Fibroblast of peridontal ligament (primary cell): ENCODE measurements at regions not wholly inside any gene's neighbourhood (a gene's known extent, or its start where the extent isn't known, plus 50 kb on each side); places are given as distances from the start of the nearest gene placed in this dataset.

Experiments used
- DNase-seq: peaks from one replicate; pipeline ENCODE4 v3.0.0-alpha.2; 2010; ENCODE audit errors: extremely low read depth

DNA sequence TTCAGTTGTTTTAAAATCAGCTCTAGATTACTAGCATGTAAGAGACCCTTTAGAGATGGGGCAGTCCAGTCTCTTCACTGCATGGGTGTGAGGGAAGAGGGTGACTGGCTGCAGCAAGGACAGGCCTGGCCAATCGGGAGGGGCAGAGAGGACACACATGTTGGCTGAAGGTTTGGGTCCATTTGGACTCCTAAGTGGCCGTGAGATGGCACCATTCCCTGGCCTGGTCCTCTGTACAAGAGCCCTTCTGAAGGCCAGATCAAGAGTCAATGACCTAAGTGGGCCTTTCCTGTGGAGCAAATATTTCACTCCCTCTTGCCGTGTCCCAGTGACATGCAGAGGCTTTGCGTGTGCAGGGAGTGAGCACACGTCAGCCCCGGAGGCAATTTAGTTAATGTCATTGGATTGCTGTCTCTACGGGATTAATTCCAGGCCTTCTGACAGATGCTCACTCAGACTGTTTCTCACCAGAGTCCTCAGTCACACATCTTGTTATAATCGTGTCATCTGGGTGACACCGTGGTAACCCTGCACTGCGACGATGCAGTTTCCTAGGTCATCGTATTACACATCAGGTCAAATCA is 613.0 kb downstream of the NPHP4 start:
- DNase-seq, result no peak

DNA sequence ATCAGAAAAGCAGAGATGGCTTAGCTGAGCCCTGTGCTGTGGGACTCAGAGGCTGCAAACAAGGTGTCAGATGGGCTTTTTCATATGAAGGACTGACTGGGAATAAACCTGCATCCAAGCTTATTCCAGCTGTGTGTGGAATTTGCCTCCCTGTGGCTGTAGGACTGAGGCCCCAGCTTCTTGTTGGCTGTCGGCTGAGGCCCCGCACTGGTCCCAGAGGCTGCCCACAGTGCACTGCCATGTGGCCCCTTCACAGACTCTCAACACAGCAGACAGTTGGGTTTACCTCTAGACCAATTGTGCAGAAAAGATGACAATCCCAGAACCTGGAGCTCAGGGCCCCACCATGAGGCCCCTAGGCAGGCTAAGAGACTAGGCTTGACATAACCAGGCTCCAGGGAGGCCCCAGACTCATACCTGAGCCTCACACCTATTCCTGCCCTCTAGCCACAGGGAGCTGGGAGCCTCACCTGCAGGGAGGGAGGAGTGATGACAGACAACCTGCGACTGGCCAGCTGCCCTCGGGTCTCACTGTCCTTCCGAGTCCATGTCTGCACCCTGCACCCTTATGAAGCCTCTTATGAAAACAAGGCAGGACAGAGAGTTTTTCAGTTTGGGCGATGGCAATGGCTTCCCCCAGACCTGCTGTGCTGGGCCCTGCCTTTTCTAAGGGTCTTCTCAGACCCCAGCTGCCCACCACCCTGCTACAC is 615.5 kb downstream of the NPHP4 start:
- no peak for DNase-seq

DNA sequence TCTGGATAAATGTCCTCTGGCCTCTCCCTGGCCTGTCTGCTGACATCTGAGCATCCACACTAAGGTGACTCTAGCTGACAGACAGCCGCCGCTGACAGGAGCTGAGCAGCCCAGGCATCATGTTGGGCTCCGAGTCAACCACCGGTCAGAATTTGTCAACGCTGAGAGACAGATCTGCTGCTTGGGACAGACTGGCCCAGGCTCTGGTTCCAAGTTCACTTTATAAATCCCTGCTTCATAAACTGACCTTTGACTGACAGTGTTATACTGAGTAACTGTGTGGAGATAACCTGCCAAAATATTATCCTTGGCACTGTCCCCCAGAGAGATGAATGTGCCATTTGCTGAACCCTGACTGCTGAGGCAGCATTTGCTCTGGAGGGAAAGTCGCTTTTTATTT is 616.7 kb downstream of the NPHP4 start:
- DNase-seq, result no peak

DNA sequence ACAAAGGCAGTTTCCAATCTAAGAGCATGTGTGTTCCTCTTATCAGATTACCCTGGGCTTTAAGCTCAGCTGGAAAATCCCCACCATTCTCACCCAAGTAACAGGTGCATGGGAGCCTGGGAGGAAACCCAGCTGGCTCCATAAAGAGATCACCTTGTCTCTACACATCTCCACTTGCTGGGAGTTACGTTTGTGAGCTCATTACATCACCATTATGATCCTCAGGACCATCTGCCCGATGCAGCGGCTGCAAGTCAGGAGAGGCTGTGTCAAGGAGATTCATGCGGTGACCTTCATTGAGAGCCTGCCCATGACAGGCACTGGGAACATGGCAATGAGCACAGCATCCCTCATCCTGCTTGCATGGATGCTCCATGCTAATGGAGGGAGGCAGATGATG is 618.0 kb downstream of the NPHP4 start:
- no peak for DNase-seq

DNA sequence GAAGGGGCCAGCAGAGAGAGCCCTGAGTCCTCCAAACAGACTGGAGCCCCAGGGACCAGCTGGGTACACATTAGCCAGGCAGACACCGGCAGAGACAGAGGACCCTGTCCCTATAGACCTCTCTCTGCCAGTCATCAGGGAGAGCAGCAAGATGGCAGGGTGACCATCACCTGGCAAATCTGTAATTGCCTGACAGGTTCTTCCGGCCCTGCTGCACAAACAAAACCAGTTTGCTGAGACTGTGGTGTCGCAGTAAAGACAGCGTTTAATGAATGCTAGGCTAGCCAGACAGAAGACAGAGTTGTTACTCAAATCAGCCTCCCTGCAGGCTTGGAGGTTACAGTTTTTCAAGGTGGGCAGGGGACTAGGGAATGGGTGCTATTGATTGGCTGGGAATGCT is 618.9 kb downstream of the NPHP4 start:
- no peak for DNase-seq

DNA sequence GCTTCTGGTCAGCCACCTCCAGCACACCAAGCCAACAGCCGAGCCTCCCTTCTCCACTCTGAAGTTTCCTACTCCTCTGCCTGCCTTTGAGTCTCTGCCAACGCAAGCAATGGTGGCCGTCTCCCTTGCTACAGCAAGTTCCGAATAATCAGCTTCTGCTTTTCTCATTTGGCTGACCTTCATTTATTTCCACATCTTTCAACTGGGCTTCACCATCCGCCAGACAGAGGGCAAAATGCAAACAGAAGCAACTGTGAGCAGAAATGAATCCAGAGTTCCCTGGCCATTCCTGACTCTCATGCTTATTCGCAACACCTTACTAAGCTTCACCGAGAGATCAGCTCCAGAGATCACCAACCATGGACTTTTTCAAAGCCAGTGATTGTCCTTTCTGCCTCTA is 621.0 kb downstream of the NPHP4 start:
- DNase-seq, result no peak

DNA sequence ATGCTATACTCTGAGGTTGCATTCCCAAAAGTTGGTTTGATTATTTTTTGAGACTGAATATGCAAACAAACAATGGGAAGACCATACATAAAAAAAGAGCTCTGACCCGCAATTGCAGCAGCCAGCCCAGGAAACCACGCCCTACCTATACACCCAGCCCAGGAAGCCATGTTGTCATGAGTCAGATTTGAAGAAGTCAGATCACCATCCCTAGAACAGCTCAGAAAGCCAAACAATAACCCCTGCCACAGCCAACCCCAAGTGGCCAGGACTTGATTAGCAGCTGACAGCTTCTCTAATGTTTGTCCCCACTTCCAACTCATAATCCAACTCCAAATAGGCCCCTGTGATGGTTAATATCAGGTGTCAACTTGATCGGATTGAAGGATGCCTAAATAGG is 621.9 kb downstream of the NPHP4 start:
- no peak for DNase-seq

DNA sequence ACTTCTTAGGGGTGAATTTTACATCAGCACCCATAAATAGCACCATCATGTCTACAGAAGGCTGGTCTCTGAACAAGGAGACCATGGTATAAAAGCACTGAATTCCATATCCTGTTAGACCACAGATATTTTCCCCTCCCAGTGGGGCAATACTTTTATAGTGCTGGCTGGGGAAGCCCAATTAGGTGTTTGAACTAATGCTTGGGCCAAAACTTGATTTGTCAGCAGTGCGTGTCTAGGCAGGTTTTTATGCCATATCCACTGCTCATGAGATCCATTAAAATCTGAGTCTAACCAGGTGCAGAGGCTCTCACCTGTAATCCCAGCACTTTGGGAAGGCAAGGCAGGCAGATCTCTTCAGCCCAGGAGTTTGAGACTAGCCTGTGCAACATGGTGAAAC is 623.0 kb downstream of the NPHP4 start:
- no peak for DNase-seq

DNA sequence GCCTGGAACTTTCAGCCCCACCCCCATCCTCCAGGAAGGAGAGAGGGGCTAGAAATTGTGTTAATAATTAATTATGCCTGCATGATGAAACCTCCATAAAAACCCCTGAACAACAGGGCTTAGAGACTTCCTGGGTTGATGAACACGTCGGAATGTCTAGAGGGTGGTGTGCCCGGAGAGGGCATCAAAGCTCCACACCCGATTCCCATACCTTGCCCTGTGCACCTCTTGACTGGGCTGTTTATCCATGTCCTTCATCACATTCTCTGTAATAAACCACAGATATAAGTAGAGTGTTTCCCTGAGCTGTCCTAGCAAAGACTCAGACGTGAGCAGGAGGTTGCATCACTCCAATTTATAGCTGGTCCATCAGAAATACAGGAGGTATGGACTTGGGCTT is 624.0 kb downstream of the NPHP4 start:
- DNase-seq, result no peak

DNA sequence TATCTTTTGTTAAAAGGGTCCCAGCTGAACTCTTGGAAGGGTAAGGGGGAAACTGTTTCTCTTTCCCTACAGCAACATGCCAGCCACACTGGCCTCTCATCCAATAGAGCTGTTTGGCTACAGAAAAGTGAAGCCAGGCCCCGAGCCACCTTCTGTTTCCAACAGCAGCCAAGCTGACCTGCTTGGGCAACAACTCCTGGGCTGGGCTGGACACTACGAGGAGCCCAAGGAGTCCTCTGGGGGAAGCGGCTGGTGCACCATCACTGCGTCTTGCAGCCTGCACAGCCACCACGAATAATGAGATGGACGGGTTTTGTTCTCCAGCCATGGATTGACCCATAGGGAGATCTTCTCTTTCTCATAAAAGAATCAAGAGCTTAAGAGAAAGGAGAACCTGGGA is 624.9 kb downstream of the NPHP4 start:
- DNase-seq, result no peak

DNA sequence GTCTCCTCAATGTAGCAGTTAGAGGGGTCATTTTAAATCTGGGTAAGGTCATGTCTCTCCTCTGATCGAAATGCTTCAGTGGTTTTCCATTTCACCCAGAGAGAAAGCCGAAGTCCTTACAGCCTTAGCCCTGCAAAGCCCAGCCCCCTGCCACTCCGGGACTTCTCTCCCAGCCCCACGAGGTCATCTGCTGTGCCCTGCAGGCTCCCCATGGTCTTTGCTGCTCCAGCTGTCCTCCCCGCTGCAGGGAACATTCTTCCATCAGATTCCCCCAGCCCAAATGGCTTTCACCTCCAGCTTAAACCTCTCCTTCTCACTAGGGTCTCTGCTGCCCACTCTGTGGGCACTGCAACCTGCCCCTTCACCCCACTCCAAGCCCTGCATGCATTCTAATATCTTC is 626.5 kb downstream of the NPHP4 start:
- DNase-seq, result no peak

DNA sequence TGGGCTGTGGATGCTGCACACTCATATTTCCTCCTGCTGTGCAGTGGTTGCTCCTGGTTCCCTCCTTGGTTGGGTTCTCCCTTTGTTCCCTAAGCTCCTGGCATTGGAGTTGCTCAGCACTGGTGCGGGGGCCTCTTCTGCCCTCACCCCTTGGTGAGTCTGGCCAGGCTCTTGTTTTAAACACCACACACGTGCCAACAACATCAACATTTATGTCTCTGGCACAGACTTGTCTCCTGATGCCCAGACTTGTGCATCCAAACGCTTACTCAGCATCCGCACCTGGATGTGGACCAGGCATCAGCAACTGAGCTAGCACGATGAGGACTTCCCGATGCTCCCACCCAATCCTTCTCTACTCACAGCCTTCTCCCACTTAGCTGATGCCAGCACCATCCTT is 627.6 kb downstream of the NPHP4 start:
- DNase-seq, result no peak

DNA sequence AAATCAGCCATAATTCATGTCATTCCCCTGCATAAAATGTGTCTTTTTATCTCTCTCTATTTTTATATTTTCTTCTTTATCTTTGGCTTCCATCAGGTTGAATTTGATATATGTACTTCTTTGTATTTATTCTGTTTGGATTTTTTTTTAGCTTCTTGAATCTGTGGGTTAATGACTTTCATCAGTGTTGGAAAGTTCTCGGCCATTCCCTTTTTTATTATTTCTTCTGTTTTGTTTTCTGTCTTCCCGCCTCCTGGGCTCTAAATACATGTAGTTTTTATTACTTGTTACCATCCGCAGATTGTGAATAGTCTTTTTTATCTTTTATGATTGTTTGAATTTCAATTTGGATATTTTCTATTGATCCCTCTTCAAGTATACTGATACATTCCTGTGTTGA is 637.5 kb downstream of the NPHP4 start:
- DNase-seq, result no peak

DNA sequence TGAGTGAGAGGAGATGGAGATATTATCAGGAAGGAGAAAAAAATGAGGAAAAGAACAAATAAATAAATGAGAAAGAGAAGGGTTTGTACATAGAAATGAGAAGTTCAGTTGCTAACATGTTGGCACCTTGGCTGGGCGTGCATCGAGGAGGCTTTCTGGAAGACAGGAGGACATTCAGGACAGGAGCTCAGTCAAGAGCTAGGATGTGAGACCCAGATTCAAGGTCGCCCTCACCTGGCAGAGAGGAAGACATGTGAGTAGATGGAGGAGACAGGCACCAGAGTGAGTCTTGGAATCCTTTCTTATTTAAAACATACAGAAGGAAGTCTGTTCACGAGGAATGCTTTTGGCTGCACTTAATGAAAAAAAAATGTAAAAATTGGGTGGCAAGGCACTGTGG is 640.9 kb downstream of the NPHP4 start:
- DNase-seq, result no peak

DNA sequence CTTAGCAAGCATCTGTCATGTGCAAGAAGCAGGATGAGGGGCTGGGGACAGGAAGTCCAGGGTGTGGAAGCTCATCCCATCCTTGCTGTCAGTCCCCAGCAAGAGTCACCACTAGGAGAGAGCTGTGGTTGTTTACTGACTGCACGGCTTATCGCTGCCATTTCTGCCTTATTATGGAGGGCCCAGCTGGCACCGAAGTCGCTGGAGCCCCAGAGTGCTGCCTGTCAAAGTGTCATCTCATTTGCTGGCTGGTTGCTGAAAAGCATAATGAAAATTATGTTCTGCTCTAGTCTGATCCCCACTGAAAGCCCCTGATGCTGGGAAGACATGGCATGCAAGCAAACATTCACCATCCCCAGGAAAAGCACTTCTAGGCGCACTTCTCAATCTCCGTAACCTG is 642.7 kb downstream of the NPHP4 start:
- DNase-seq, result no peak

DNA sequence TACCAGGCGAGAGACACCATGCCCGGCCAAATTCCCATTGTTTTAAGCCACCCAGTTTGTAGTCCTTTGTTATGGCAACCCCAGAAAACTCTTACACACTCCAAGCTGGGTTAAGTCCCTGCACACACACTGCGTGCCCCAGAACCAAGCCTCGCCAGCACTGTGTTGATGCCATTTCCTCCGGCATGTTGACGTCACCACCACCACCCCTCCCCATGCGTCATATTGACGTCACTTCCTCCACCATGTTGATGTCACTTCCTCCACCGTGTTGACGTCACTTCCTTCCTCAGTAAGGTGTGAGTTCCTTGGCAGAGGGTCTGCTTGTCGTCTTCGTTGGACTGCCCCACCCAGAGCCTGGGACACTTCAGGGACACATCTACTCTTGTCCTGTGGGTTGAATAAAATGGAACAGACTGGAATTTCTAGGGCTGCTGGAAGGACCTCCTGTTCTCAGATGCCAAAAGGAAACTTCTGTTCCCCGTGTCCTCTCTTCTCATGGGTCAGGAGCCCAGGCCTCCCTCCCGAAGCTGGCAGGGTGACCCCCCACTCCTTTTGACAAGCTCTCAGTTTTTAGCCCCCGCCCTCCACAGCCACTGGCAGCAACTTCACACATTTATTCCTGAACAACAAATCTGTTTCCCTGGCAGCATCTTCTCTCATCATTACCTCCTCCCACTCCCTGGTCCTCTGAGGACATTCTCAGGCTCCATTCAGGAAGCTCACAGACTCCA is 643.3 kb downstream of the NPHP4 start:
- DNase-seq, result no peak

DNA sequence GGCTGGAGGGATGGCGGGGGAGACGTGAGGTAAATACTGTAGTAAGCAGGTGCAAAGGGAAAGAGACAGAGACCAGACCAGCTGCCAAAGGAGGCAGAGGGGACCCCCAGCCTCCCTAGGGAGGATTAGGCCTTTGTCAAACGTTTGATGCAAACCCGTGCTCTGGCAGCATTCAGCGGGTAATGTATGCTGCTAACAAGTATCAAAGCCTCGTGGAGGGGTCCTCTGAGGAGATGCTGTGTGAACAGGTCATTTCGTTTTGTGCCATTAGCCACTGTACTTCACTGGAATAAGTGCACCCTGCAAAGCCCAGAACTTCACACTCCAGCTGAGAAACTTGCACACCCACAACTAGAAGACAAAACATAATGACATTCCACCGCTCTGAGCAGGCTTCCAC is 644.5 kb downstream of the NPHP4 start:
- no peak for DNase-seq

DNA sequence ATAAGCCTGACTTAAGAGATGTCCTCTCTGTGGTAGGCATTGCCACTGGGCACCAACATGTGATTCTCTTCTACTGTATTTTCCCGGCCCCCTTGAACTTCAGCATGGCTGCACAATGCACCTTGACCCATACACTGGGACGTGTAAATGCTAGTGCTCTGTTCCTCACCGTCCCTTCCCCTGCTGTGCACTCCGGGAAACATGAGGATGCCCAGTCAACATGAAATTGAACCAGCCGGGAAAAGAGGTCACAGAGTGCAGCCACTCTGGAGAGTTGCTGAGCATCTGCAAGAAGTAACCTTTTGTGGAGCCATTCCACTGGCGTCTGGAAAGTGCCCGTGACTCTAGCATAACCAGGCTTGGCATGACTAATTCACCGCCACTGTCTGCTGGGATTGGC is 646.7 kb downstream of the NPHP4 start:
- DNase-seq, result no peak

DNA sequence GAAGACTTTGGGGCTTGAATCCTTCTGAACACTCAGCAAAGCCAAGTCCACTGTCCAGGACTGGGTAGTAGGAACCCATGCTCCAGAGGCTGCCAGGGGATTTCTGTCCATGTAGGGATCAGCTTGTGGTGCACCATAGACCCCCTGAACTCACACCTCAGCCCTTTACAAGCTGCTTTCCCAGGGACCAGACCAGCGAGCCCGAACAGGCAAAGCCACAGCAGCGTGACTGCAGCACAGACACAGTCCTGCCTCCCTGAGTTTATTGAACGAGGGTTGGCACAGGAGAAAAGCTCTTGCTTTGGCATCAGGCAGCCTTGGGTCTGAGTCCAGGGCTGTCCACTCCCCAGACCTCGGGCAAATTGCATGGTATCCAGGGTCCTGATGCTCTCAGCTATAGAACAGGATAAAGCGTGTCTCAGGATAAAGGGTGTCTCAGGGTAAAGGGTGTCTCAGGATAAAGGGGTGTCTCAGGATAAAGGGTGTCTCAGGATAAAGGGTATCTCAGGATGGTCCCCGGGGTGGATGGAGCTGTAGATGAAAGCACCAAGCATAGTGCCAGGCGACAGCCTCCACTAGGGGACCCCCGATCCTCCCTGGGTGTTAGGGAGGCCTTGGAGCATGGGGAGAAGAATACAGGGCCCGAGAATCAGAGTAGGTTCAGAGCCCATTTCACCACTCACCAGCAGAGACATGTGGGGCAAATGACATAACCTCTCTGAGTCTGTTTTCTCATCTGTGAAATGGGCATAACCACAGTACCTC is 648.8 kb downstream of the NPHP4 start:
- no peak for DNase-seq

DNA sequence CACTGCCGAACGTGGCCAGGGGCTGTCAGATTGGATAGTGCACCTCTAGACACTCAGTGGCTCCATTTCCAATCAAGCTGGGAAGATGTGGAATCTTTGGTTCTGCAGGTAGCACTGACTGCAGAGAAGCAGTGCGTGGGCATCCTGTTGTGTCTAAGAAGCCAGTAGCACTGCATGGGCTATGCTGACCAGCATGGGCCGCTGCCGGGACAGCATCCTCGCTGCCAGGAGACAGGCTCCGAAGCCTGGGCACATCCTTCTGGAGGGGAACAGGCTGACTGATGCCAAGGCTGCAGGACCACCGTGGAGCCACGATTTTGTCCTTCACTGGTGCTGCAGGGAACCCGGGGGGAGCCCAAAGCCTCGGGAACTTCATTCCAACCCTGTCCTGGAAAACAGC is 649.4 kb downstream of the NPHP4 start:
- no peak for DNase-seq

DNA sequence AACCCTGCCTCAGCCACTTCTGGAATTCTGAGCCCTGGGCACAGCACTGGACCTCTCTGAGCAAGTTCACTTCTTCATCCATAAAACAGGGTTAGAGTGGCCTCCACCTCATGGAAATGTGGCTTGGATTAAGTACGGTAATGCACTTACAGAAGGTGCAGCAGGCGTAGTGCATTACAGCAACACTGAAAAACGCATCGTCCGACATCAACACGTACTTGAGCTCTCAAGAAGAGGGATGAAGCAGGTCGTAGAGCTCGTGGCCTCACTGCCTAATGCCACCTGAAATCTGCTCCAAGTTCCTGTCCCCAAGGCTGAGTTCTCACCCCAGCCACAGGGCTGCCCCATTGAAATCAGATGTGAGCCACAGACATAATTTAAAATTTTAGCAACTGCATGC is 650.1 kb downstream of the NPHP4 start:
- no peak for DNase-seq

DNA sequence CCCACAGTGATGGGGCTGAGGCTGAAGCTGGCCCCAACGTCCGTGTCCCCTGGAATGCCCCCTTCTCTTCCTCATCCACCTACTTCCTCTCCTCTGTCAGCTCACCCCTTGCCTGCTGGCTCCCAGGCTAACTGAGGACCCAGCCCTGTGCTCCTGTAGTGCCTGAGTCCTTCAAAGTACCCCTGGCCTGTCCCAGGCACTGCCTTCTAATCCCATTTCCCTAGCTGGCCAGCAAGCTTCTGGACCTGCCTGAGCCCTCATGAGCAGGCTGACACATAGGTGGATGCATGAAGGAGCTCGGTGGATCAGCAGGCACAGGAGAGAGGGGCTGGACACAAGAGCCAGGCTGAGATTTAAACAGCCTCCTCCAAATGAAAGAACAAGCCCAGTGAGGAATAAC is 650.8 kb downstream of the NPHP4 start:
- no peak for DNase-seq
